Tibial artery (tissue), 4 donors: ENCODE measurements at regions not wholly inside any gene's neighbourhood (a gene's known extent, or its start where the extent isn't known, plus 50 kb on each side); places are given as distances from the start of the nearest gene placed in this dataset.
"Not testable (repeated sequence)": the region's sequence is repeated elsewhere in the genome, so short reads cannot be mapped to it uniquely, and the experiment has no call there.

Experiments used
- DNase-seq, 2 donors: peaks; one replicate each; pipeline ENCODE4 v3.0.0-alpha.2; 2019
- H3K27ac ChIP-seq, 2 donors: fragments of 200-600 bp; sonication (generic) in 1 of 2; 1 replicate in 1 of 2; 2 replicates in 1 of 2; pipeline ENCODE4 v1.5.1; 2018 to 2019; ENCODE audit warnings: mild to moderate bottlenecking in 1 of 2
- H3K27me3 ChIP-seq, 2 donors: fragments of 200-600 bp; sonication (generic) in 1 of 2; one replicate each; pipeline versions ENCODE4 v1.5.1 to v1.6.0; 2016 to 2019
- H3K36me3 ChIP-seq, 3 donors: fragments of 200-600 bp; sonication (generic) in 2 of 3; one replicate each; pipeline ENCODE4 v1.5.1; 2016 to 2019; ENCODE audit warnings: mild to moderate bottlenecking in 2 of 3
- H3K4me1 ChIP-seq, 4 donors: fragments of 200-600 bp; sonication (generic) in 2 of 4; 1 replicate in 3 of 4; 2 replicates in 1 of 4; pipeline ENCODE4 v1.5.1; 2016 to 2019
- H3K4me3 ChIP-seq, 2 donors: fragments of 200-600 bp; sonication (generic) in 1 of 2; 1 replicate in 1 of 2; 2 replicates in 1 of 2; pipeline ENCODE4 v1.5.1; 2018 to 2019; ENCODE audit warnings: mild to moderate bottlenecking in 2 of 2
- H3K9me3 ChIP-seq, 3 donors: fragments of 200-600 bp; sonication (generic) in 1 of 3; one replicate each; pipeline ENCODE4 v1.5.1; 2016 to 2019
- intact Hi-C: fragments of 100-400 bp; cut with DNase I; formaldehyde crosslinking; loops from one replicate; pipeline ENCODE4 v1.15.0; 2023; ENCODE audit warnings: low total_unique reads
- TF ChIP-seq, protein P1 (sequence below), 2 experiments: fragments of 200-600 bp in 1 of 2; fragments of 450-650 bp in 1 of 2; IDR thresholded peaks; one replicate each; pipeline ENCODE4 v1.5.1; 2017 to 2019; ENCODE audit warnings: antibody characterized with exemption in 2 of 2, mild to moderate bottlenecking in 1 of 2, moderate library complexity in 1 of 2

- no peaks in the 10 kb centered on the region for H3K27me3 ChIP-seq
- H3K4me3 ChIP-seq, result no peak overlapping the region
- H3K9me3 ChIP-seq, result peaks cover 0 to 4% (median 0%) of the 10 kb centered on the region in 3 donors
- DNase-seq, result no peak
- TF ChIP-seq, protein P1, sequence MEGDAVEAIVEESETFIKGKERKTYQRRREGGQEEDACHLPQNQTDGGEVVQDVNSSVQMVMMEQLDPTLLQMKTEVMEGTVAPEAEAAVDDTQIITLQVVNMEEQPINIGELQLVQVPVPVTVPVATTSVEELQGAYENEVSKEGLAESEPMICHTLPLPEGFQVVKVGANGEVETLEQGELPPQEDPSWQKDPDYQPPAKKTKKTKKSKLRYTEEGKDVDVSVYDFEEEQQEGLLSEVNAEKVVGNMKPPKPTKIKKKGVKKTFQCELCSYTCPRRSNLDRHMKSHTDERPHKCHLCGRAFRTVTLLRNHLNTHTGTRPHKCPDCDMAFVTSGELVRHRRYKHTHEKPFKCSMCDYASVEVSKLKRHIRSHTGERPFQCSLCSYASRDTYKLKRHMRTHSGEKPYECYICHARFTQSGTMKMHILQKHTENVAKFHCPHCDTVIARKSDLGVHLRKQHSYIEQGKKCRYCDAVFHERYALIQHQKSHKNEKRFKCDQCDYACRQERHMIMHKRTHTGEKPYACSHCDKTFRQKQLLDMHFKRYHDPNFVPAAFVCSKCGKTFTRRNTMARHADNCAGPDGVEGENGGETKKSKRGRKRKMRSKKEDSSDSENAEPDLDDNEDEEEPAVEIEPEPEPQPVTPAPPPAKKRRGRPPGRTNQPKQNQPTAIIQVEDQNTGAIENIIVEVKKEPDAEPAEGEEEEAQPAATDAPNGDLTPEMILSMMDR (IDR thresholded peaks at IDR 0.05), result no peak
- no peak overlapping the region for H3K27ac ChIP-seq
- intact Hi-C loops, result no loop called here
- H3K4me1 ChIP-seq, result no peaks in the 10 kb centered on the region
- no peaks in the 10 kb centered on the region for H3K36me3 ChIP-seq
Observed at GRCh38 chr7:120070201-120070600, 202.8 kb upstream of the KCND2 start.

GRCh38 chr7:120077777-120078176 lies 195.2 kb upstream of the KCND2 start:
- Histone ChIP-seq H3K4me3 (no peak overlapping the region), H3K27me3 (no peaks in the 10 kb centered on the region), H3K4me1 (no peaks in the 10 kb centered on the region), H3K9me3 (peaks cover 0 to 4% (median 0%) of the 10 kb centered on the region in 3 donors), H3K27ac (no peak overlapping the region), H3K36me3 (no peaks in the 10 kb centered on the region)
- TF ChIP-seq, protein P1 (IDR thresholded peaks at IDR 0.05), result no peak
- intact Hi-C loops, result no loop called here
- DNase-seq, result no peak

DNA sequence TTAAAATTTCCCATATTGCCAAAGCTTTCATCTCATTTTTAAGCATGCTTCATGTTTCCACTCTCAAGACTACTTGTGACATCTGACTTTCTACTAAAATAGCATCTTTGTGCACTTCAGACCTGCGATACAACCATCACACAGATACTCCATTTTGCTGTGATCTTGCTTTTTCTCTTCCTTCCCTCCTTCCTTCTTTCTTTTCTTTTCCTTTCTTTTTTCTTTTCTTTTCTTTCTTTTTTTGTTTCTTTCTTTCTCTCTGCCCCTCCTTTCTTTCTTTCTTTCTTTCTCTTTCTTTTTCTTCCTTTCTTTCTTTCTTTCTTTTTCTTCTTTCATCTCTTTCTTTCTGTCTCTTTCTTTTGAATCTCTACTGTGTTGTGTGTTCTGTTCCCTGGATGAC lies 194.0 kb upstream of the KCND2 start:
- Histone ChIP-seq H3K9me3 (peaks cover 0 to 4% (median 0%) of the 10 kb centered on the region in 3 donors), H3K4me1 (no peaks in the 10 kb centered on the region), H3K27me3 (no peaks in the 10 kb centered on the region), H3K27ac (no peak overlapping the region), H3K4me3 (no peak overlapping the region), H3K36me3 (no peaks in the 10 kb centered on the region)
- DNase-seq, result no peak
- intact Hi-C loops, result no loop called here
- TF ChIP-seq, protein P1 (IDR thresholded peaks at IDR 0.05), result no peak

- no peak for DNase-seq
- Histone ChIP-seq H3K27ac (no peak overlapping the region), H3K36me3 (no peaks in the 10 kb centered on the region), H3K4me3 (no peak overlapping the region), H3K27me3 (no peaks in the 10 kb centered on the region), H3K9me3 (peaks cover 0 to 3% (median 0%) of the 10 kb centered on the region in 3 donors), H3K4me1 (no peaks in the 10 kb centered on the region)
- TF ChIP-seq, protein P1 (IDR thresholded peaks at IDR 0.05), result no peak
- intact Hi-C loops, result no loop called here
Observed at GRCh38 chr7:120079704-120080103, 193.3 kb upstream of the KCND2 start.

DNA sequence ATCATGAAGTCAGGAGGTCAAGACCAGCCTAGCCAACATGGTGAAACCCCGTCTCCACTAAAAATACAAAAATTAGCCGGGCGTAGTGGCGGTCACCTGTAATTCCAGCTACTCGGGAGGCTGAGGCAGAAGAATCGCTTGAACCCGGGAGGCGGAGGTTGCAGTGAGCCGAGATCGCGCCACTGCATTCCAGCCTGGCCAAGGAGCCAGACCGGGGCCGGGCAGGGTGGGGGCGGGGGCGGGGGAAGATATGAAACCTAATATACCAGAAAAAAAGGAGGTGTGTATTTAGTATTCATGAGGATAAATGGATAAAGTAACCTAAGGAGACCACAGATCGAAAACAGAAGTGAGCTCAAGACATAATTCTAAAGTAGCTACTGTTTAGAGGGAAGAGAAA lies 186.5 kb upstream of the KCND2 start:
- H3K36me3 ChIP-seq, H3K27ac ChIP-seq, DNase-seq, H3K27me3 ChIP-seq, intact Hi-C loops, H3K4me3 ChIP-seq, H3K9me3 ChIP-seq, H3K4me1 ChIP-seq: not testable (repeated sequence)

DNA sequence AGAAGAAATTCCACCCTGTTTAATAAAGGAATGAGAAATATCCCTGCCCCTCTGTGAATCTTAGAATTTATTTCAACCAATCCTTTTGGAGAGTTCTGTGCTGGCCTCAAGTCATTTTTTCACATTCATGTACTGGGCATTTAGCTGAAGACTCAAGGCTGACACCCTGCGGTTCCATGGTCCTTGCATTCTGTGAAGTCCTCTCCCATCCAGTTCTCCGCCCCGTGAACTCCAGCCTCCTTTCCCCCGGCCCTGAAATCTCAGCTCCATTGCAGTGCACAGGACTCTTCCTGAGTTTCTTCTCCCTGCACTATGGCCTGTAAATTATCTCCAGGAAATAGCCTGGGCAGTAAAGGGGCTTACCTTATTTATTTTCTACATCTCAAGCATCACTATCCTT lies 183.0 kb upstream of the KCND2 start:
- Histone ChIP-seq H3K27ac (no peak overlapping the region), H3K4me3 (no peak overlapping the region), H3K27me3 (no peaks in the 10 kb centered on the region), H3K36me3 (no peaks in the 10 kb centered on the region), H3K4me1 (no peaks in the 10 kb centered on the region), H3K9me3 (no peaks in the 10 kb centered on the region)
- intact Hi-C loops, result no loop called here
- no peak for DNase-seq
- TF ChIP-seq, protein P1 (IDR thresholded peaks at IDR 0.05), result no peak
